ENCODE measurements at regions not wholly inside any gene's neighbourhood (a gene's known extent, or its start where the extent isn't known, plus 50 kb on each side); places are given as distances from the start of the nearest gene placed in this dataset.
"Not testable (repeated sequence)": the region's sequence is repeated elsewhere in the genome, so short reads cannot be mapped to it uniquely, and the experiment has no call there.

GRCh38 chr2:106004851-106005250, 189.2 kb downstream of the UXS1 start:
- DNase-seq: no peak

GRCh38 chr2:105999211-105999989, 194.7 kb downstream of the UXS1 start:
- no peak for DNase-seq

- no peak for DNase-seq
Observed at GRCh38 chr2:105997711-105998110, 196.4 kb downstream of the UXS1 start.

- no peak for DNase-seq
Observed at GRCh38 chr2:105990624-105991023, 203.5 kb downstream of the UXS1 start.

GRCh38 chr2:105989803-105990202, 204.3 kb downstream of the UXS1 start:
- DNase-seq: not testable (repeated sequence)

- no peak for DNase-seq
Observed at GRCh38 chr2:105989070-105989469, 205.0 kb downstream of the UXS1 start.

GRCh38 chr2:105977807-105978206, 216.3 kb downstream of the UXS1 start:
- DNase-seq: no peak

GRCh38 chr2:105977212-105977611, 216.9 kb downstream of the UXS1 start:
- DNase-seq: no peak

- no peak for DNase-seq
Observed at GRCh38 chr2:105974812-105975211, 219.3 kb downstream of the UXS1 start.

GRCh38 chr2:105972927-105973326, 221.2 kb downstream of the UXS1 start:
- DNase-seq: no peak

GRCh38 chr2:105972246-105972645, 221.9 kb downstream of the UXS1 start:
- DNase-seq: no peak

- DNase-seq: peak; percentile 64
Observed at GRCh38 chr2:105969552-105969951, 224.5 kb downstream of the UXS1 start.

- no peak for DNase-seq
Observed at GRCh38 chr2:105962221-105962620, 217.5 kb downstream of the NCK2 start.

- DNase-seq: no peak
Observed at GRCh38 chr2:105961599-105962146, 217.0 kb downstream of the NCK2 start.

GRCh38 chr2:105959357-105959756, 214.6 kb downstream of the NCK2 start:
- no peak for DNase-seq

GRCh38 chr2:105954891-105955290, 210.2 kb downstream of the NCK2 start:
- DNase-seq: no peak

GRCh38 chr2:105953942-105954341, 209.2 kb downstream of the NCK2 start:
- DNase-seq: no peak

- no peak for DNase-seq
Observed at GRCh38 chr2:105952131-105952530, 207.4 kb downstream of the NCK2 start.

- DNase-seq: no peak
Observed at GRCh38 chr2:105951384-105951694, 206.6 kb downstream of the NCK2 start.

GRCh38 chr2:105950521-105951383, 206.0 kb downstream of the NCK2 start:
- DNase-seq: peak; percentile 63

- DNase-seq: peak; percentile 29
Observed at GRCh38 chr2:105943977-105944376, 199.3 kb downstream of the NCK2 start.
